ENCODE measurements at regions not wholly inside any gene's neighbourhood (a gene's known extent, or its start where the extent isn't known, plus 50 kb on each side); places are given as distances from the start of the nearest gene placed in this dataset.
A peak's percentile ranks its signal among the peaks of the same experiment; 100 is the strongest.

DNA sequence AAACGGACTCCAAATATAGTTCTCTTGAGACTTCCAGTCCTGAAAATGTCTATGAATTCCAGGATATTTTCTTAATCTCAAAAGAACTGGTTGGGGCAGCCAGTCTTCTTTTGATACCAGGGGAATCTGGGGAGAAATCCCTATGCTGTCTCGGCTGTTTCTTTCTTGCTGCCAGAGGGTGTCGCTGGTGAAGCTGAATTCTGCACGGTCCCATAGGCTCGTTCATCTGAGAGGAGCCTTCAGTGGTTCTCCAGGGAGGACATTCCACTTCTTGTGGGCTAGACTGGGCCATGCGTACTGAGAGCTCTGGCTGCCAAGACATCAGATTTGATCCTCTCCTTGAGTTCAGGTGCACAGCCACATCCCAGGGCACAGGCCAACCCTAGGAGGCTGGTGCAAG lies 155.0 kb upstream of the CLINT1 start:
- no peaks in the 10 kb centered on the region for H3K4me1 ChIP-seq
- 34 to 38% methylated on average over 6 of the region's 6 CpGs for WGBS, 2 donors
- H3K27ac ChIP-seq = no peak overlapping the region
- DNase-seq = peak in 1 of 2 donors; percentile 1
- no peaks in the 10 kb centered on the region for H3K27me3 ChIP-seq
- H3K9me3 ChIP-seq = no peaks in the 10 kb centered on the region
- H3K4me3 ChIP-seq (replicated peaks in 1 of 3) = no peak overlapping the region
- no peak for TF ChIP-seq POLR2A (IDR thresholded peaks at IDR 0.05)
- TF ChIP-seq, protein P1, sequence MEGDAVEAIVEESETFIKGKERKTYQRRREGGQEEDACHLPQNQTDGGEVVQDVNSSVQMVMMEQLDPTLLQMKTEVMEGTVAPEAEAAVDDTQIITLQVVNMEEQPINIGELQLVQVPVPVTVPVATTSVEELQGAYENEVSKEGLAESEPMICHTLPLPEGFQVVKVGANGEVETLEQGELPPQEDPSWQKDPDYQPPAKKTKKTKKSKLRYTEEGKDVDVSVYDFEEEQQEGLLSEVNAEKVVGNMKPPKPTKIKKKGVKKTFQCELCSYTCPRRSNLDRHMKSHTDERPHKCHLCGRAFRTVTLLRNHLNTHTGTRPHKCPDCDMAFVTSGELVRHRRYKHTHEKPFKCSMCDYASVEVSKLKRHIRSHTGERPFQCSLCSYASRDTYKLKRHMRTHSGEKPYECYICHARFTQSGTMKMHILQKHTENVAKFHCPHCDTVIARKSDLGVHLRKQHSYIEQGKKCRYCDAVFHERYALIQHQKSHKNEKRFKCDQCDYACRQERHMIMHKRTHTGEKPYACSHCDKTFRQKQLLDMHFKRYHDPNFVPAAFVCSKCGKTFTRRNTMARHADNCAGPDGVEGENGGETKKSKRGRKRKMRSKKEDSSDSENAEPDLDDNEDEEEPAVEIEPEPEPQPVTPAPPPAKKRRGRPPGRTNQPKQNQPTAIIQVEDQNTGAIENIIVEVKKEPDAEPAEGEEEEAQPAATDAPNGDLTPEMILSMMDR (IDR thresholded peaks at IDR 0.05) = peak in 1 of 6 experiments; percentile 25
- H3K36me3 ChIP-seq = no peaks in the 10 kb centered on the region
- intact Hi-C loops (cut with DNase I) = no loop called here

DNA sequence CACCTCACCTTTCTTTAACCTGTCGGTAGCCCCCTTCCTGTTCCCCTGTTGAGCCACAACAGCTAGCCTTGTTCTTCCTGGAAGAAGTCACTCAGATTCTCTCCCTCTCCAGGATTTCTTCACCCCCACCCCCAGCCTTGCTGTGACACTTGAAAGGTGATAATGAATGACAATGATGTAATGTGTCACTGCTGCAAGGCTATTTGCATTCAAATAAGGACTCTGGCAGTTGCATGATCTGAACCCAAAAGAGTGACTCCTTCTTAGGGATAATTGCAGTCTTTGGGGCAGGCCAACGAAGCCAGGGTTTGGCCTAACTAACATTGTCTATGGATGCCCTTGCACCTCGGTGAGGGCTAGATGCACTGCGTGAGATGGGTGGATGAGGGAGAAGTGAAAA lies 154.4 kb upstream of the CLINT1 start:
- H3K4me3 ChIP-seq (replicated peaks in 1 of 3) = no peak overlapping the region
- 66 to 74% methylated on average over 4 of the region's 4 CpGs for WGBS, 2 donors
- H3K4me1 ChIP-seq = no peaks in the 10 kb centered on the region
- DNase-seq = no peak
- H3K9me3 ChIP-seq = no peaks in the 10 kb centered on the region
- intact Hi-C loops (cut with DNase I) = no loop called here
- TF ChIP-seq, protein P1 (IDR thresholded peaks at IDR 0.05) = no peak
- no peak for TF ChIP-seq POLR2A (IDR thresholded peaks at IDR 0.05)
- H3K36me3 ChIP-seq = no peaks in the 10 kb centered on the region
- H3K27ac ChIP-seq = no peak overlapping the region
- no peaks in the 10 kb centered on the region for H3K27me3 ChIP-seq

DNA sequence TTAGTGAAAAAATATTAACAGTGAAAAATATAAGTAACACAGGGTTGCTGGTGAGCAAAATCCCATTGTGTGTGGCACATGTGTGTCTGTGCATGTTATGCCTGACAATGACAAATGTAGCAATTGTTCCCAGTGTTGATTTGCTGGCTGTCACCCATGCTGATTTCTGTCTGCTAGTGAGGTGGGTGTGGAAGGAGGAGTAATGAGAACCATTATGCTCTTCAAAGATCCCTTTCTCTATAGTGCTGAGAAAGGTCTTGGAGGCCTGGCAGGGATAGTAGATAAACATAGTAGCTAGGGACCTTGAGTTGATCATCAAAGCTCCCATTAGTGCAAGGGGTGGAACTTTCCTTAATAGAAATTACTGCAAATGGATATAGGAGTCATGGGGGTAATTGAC lies 152.5 kb upstream of the CLINT1 start:
- no peaks in the 10 kb centered on the region for H3K36me3 ChIP-seq
- DNase-seq = no peak
- intact Hi-C loops (cut with DNase I) = no loop called here
- H3K9me3 ChIP-seq = no peaks in the 10 kb centered on the region
- no peak overlapping the region for H3K4me3 ChIP-seq (replicated peaks in 1 of 3)
- H3K27ac ChIP-seq = no peak overlapping the region
- no peaks in the 10 kb centered on the region for H3K4me1 ChIP-seq
- no peak for TF ChIP-seq POLR2A (IDR thresholded peaks at IDR 0.05)
- TF ChIP-seq, protein P1 (IDR thresholded peaks at IDR 0.05) = no peak
- H3K27me3 ChIP-seq = no peaks in the 10 kb centered on the region

DNA sequence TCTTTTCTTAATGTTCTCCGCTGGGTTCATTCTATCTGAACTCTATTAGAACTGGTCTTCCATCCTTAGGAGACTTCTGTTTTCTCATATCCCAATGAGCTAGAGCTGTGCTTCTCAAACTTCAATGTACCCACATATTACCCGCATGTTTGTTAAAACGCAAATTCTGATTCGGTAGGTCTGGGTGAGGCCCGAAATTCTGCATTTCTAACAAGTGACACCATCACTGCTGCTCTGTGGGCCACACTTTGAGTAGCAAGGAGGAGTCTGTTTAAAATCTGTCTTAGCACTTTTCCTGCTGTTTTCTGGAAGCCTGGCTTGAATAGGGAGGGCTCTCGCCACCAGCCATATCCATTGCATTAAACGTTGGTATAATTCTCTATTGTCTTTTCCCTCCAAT lies 151.9 kb upstream of the CLINT1 start:
- 83 to 87% methylated on average over 7 of the region's 7 CpGs for WGBS, 2 donors
- TF ChIP-seq, protein P1 (IDR thresholded peaks at IDR 0.05) = no peak
- TF ChIP-seq POLR2A (IDR thresholded peaks at IDR 0.05) = no peak
- Histone ChIP-seq H3K27ac (no peak overlapping the region), H3K4me3 (replicated peaks in 1 of 3) (no peak overlapping the region), H3K27me3 (no peaks in the 10 kb centered on the region), H3K36me3 (no peaks in the 10 kb centered on the region), H3K4me1 (no peaks in the 10 kb centered on the region), H3K9me3 (no peaks in the 10 kb centered on the region)
- intact Hi-C loops (cut with DNase I) = no loop called here
- no peak for DNase-seq

DNA sequence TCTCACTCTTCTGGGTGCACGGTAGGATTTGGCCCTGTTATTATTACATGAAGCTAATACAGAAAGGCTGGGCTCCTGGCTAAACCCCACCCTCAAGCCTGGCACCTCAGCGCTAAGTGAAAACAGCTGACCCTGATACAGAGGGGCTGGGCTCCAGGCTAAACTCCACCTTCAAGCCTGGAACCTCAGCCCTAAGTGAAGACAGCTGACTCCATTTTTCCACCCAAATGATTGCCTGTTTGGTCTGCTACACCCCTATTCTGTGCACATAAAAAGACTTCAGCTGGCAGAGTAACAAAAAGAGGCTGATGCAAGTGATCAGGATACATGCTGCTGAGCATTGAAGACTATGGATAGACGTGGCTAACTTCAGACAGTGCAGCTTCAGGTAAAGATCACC lies 148.4 kb upstream of the CLINT1 start:
- Histone ChIP-seq H3K4me1 (no peaks in the 10 kb centered on the region), H3K27me3 (no peaks in the 10 kb centered on the region), H3K36me3 (no peaks in the 10 kb centered on the region), H3K9me3 (no peaks in the 10 kb centered on the region), H3K27ac (no peak overlapping the region), H3K4me3 (replicated peaks in 1 of 3) (no peak overlapping the region)
- WGBS, 2 donors = 78 to 88% methylated on average over 3 of the region's 3 CpGs
- intact Hi-C loops (cut with DNase I) = no loop called here
- TF ChIP-seq, protein P1 (IDR thresholded peaks at IDR 0.05) = no peak
- TF ChIP-seq POLR2A (IDR thresholded peaks at IDR 0.05) = no peak
- no peak for DNase-seq

Data from thyroid gland (tissue), 4 donors.